Epithelial cell of proximal tubule (primary cell): ENCODE measurements at regions not wholly inside any gene's neighbourhood (a gene's known extent, or its start where the extent isn't known, plus 50 kb on each side); places are given as distances from the start of the nearest gene placed in this dataset.

Experiments
- DNase-seq: peaks from one replicate; pipeline ENCODE4 v3.0.0-alpha.2; 2011; ENCODE audit warnings: low read depth
- H3K4me3 ChIP-seq: 2 replicates; pipeline ENCODE4 v1.5.1; 2011; ENCODE audit warnings: low read depth, mild to moderate bottlenecking, low read length
- CTCF ChIP-seq: conservative IDR thresholded peaks from 2 replicates; pipeline ENCODE4 v1.5.1; 2012; ENCODE audit warnings: low read depth, mild to moderate bottlenecking, low read length

DNA sequence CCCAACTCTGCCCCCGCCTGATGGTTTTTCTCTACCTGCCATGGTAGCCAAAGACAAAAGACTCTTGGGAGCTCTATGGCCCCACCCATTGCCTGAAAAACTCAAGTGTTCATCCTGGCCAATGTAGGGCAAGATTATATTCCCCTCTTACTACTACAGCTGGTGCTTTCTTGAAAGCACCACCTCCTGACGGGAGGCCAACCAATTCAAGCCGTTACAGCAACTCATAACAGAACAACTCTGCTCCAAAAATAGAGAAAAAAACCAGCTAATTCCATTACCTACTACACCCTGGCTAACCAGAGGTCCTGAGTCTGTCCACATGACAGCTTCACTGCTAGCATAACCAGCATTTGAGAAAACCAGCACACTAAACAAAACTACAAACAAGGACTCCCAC is 127.5 kb upstream of the GAREM1 start:
- H3K4me3 ChIP-seq, result no peak overlapping the region
- TF ChIP-seq CTCF, result no peak
- no peak for DNase-seq

GRCh38 chr18:32596501-32596900 is 125.8 kb upstream of the GAREM1 start:
- no peak overlapping the region for H3K4me3 ChIP-seq
- TF ChIP-seq CTCF, result no peak

GRCh38 chr18:32595832-32596231 is 125.2 kb upstream of the GAREM1 start:
- no peak for TF ChIP-seq CTCF
- no peak for DNase-seq
- H3K4me3 ChIP-seq, result no peak overlapping the region

More at GRCh38 chr18:32596501-32596900, 125.8 kb upstream of the GAREM1 start:
- no peak for DNase-seq

- DNase-seq, result no peak
- no peak for TF ChIP-seq CTCF
- H3K4me3 ChIP-seq, result no peak overlapping the region
Observed at GRCh38 chr18:32588191-32588590, 117.5 kb upstream of the GAREM1 start.

- DNase-seq, result no peak
- no peak for TF ChIP-seq CTCF
Observed at GRCh38 chr18:32583431-32583830, 112.7 kb upstream of the GAREM1 start.

DNA sequence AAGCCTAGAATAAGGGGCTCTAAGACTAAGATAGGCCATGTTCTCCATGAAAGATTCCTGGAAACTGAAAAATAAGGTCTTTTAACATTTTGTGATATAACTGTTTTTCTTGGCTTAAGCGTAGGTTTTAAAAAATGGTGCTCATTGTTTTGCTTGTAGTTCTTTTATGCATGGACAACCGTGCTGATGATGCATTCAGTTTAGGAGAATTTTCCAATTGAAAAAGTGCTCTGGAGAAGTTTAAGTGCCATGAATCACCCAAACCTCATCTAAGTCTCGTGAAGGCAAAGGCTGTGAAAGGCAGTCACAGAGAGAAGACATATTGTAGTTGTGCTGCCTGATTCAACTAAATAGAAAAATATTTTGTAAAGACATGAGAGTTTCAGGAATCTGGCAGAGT is 111.8 kb upstream of the GAREM1 start:
- TF ChIP-seq CTCF, result no peak
- no peak overlapping the region for H3K4me3 ChIP-seq
- DNase-seq, result peak; percentile 83

More at GRCh38 chr18:32583431-32583830, 112.7 kb upstream of the GAREM1 start:
- no peak overlapping the region for H3K4me3 ChIP-seq

DNA sequence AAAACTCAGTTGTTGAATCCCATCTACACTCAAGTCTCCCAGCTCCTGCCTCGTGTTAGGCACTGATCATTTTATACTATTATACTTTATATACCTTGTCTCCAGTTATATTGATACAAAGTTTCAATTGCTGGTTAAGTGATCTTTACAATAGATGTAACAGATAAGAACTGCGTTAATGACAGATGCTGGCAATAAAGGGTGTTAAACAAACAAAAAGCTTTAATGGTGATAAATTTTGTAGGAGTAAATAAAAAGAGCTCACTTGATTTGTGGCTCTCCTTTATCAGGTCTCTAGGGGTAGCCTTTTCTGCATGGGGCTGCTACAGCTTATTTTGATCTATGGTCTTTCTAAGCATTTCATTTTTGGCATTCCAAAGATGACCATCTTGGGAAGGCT is 106.9 kb upstream of the GAREM1 start:
- TF ChIP-seq CTCF, result no peak
- no peak overlapping the region for H3K4me3 ChIP-seq
- DNase-seq, result no peak
